GM12878 (cell line): ENCODE measurements at regions not wholly inside any gene's neighbourhood (a gene's known extent, or its start where the extent isn't known, plus 50 kb on each side); places are given as distances from the start of the nearest gene placed in this dataset.

Source experiments
- ATAC-seq: fragments of 200-7000 bp; cut with Tn5 transposase; 3 replicates; pipeline ENCODE4 v1.9.1; 2020; ENCODE audit warnings: mild to moderate bottlenecking, moderate library complexity
- BruUV-seq: library from RNA; stranded (reverse); fragments of 400-500 nt; replicated peaks from 2 replicates; lab custom pipeline; 2021; lab: Mats Ljungman, UMichigan
- CTCF ChIA-PET: fragments of 300-600 bp; sonication (Branson Sonifier 250); formaldehyde crosslinking; extraction: SDS; loops from one replicate; lab custom pipeline; 2021; ENCODE audit warnings: inconsistent platforms; lab: Yijun Ruan, JAX
- POLR2A ChIA-PET: fragments of 350-600 bp; formaldehyde crosslinking; extraction: SDS; loops from one replicate; lab custom pipeline; 2021; ENCODE audit warnings: inconsistent platforms; lab: Charles Lee
- RAD21 ChIA-PET: fragments of 300-600 bp; sonication (Branson Sonifier 250); formaldehyde crosslinking; loops from one replicate; lab custom pipeline; 2023; ENCODE audit warnings: antibody characterized with exemption; ENCODE audit not compliant: unreplicated experiment; lab: Charles Lee
- SMC1A ChIA-PET: fragments of 300-600 bp; sonication (Branson Sonifier 250); formaldehyde crosslinking; loops from one replicate; lab custom pipeline; 2023; ENCODE audit not compliant: unreplicated experiment, uncharacterized antibody; lab: Charles Lee
- DNase-seq: peaks from one replicate; pipeline ENCODE4 v3.0.0-alpha.2; 2011; ENCODE audit warnings: low read depth, low spot score
- FAIRE-seq: peaks from 3 replicates; lab custom pipeline; 2011; peaks lifted over from hg19 to GRCh38; lab: Jason Lieb, UNC
- H2AFZ ChIP-seq: 2 replicates; pipeline ENCODE4 v1.6.0; 2011; ENCODE audit warnings: low read depth, low read length, control low read depth; ENCODE audit not compliant: control insufficient read depth
- H3K27ac ChIP-seq: 2 replicates; pipeline ENCODE4 v1.5.1; 2011; ENCODE audit warnings: control low read depth; ENCODE audit not compliant: control insufficient read depth, insufficient read depth
- H3K27me3 ChIP-seq, 2 experiments: replicated peaks in 1 of 2; 2 replicates each; pipeline versions ENCODE4 v1.6.0 to v1.6.1; 2011; ENCODE audit warnings: low read length in 1 of 2; ENCODE audit not compliant: control insufficient read depth in 2 of 2, insufficient read depth in 2 of 2
- H3K36me3 ChIP-seq, 2 experiments: 2 replicates each; pipeline ENCODE4 v1.5.1; 2011; ENCODE audit warnings: low read length in 1 of 2; ENCODE audit not compliant: control insufficient read depth in 2 of 2, insufficient read depth in 2 of 2
- H3K4me1 ChIP-seq: 2 replicates; pipeline ENCODE4 v1.6.1; 2011; ENCODE audit warnings: mild to moderate bottlenecking, low read length, moderate library complexity, mixed read lengths; ENCODE audit not compliant: control insufficient read depth, insufficient read depth
- H3K4me2 ChIP-seq: 2 replicates; pipeline ENCODE4 v1.6.0; 2011; ENCODE audit warnings: control low read depth; ENCODE audit not compliant: control insufficient read depth, insufficient read depth
- H3K4me3 ChIP-seq: fragments of 200-600 bp; sonication (generic); 2 replicates; pipeline ENCODE4 v1.5.1; 2016
- H3K79me2 ChIP-seq: 2 replicates; pipeline ENCODE4 v1.6.0; 2011; ENCODE audit warnings: low read length; ENCODE audit not compliant: control insufficient read depth, insufficient read depth
- H3K9ac ChIP-seq: 2 replicates; pipeline ENCODE4 v1.8.0; 2011; ENCODE audit warnings: low read length, control low read depth, mixed read lengths; ENCODE audit not compliant: control insufficient read depth, insufficient read depth
- H3K9me3 ChIP-seq: replicated peaks from 3 replicates; pipeline ENCODE4 v1.5.1; 2011; ENCODE audit warnings: mild to moderate bottlenecking, low read length; ENCODE audit not compliant: control insufficient read depth, insufficient read depth
- H4K20me1 ChIP-seq: 2 replicates; pipeline ENCODE4 v1.6.0; 2011; ENCODE audit not compliant: control insufficient read depth, insufficient read depth
- FOS ChIP-seq: IDR thresholded peaks from 3 replicates; pipeline ENCODE4 v1.6.1; 2011; ENCODE audit warnings: borderline replicate concordance; ENCODE audit not compliant: insufficient read length; ENCODE audit errors: extremely low read depth
- JUNB ChIP-seq: IDR thresholded peaks from 2 replicates; pipeline ENCODE4 v1.6.1; 2016; ENCODE audit warnings: antibody characterized with exemption, mild to moderate bottlenecking
- NBN ChIP-seq: fragments of 450-650 bp; IDR thresholded peaks from 2 replicates; pipeline ENCODE4 v1.6.1; 2016
- YBX1 ChIP-seq: fragments of 450-650 bp; IDR thresholded peaks from 2 replicates; pipeline ENCODE4 v1.6.1; 2016; ENCODE audit warnings: antibody characterized with exemption
- ZBED1 ChIP-seq: IDR thresholded peaks from 2 replicates; pipeline ENCODE4 v1.6.1; 2016; ENCODE audit warnings: borderline replicate concordance
- ZNF384 ChIP-seq: IDR thresholded peaks from 2 replicates; pipeline ENCODE4 v1.6.1; 2012; ENCODE audit warnings: low read depth, mild to moderate bottlenecking, low read length, improper control_type of control experiment, borderline replicate concordance
- WGBS: methylation state at CpG from one replicate; pipeline ENCODE4 v1.1.6; 2016; ENCODE audit warnings: low lambda C conversion rate; ENCODE audit not compliant: insufficient replicate concordance, insufficient coverage; ENCODE audit errors: missing lambda C conversion rate; 5-methylcytosine and 5-hydroxymethylcytosine counted together
- in situ Hi-C: fragments of 300-500 bp; cut with MboI; formaldehyde crosslinking; loops from 9 replicates; pipeline ENCODE4 v1.14.3; 2018; ENCODE audit warnings: mixed read lengths
- intact Hi-C: fragments of 100-400 bp; cut with micrococcal nuclease; formaldehyde crosslinking; loops from one replicate; pipeline ENCODE4 v1.14.2; 2022; ENCODE audit not compliant: unreplicated experiment
- TF ChIP-seq, protein P1 (sequence below): fragments of 450-650 bp; IDR thresholded peaks from 2 replicates; pipeline ENCODE4 v1.6.1; 2018; ENCODE audit warnings: borderline replicate concordance, mild to moderate bottlenecking; ENCODE audit not compliant: partially characterized antibody
- TF ChIP-seq, protein P2 (sequence below): IDR thresholded peaks from 2 replicates; pipeline ENCODE4 v1.6.1; 2012; ENCODE audit warnings: low read length, inconsistent platforms

DNA sequence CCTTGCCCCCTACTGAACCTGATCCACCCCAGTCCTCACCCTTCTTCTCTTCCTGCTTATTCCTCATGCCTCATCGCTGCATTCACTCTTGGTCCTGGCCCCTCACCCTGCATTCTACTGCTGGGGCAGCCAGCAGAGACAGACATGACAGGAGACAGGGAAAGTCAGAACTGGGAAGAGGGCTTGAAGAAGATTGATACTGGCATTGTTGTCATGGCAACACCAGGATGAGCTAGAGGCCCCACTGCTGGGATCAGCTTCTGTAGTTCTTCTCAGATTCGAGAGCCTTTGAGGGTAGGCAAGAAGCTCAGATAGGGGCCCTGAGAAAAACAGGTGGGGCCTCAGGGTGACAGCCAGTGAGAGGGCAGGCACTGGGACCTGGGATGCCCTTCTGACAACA lies 264.3 kb downstream of the MIAT start:
- no peak overlapping the region for H3K27ac ChIP-seq
- ChIA-PET POLR2A (no interaction called here), CTCF (no interaction called here), SMC1A (no interaction called here), RAD21 (no interaction called here)
- H3K36me3 ChIP-seq: no peaks in the 10 kb centered on the region
- H3K4me2 ChIP-seq: no peak overlapping the region
- 0% methylated on average over 2 of the region's 2 CpGs for WGBS
- ATAC-seq (no peak), DNase-seq (no peak), FAIRE-seq (no peak)
- H3K4me3 ChIP-seq: no peak overlapping the region
- H4K20me1 ChIP-seq: no peaks in the 10 kb centered on the region
- no peaks in the 10 kb centered on the region for H3K9me3 ChIP-seq
- no peaks in the 10 kb centered on the region; a peak in 2 of 4 replicates for H3K27me3 ChIP-seq
- no peak overlapping the region for H2AFZ ChIP-seq
- H3K9ac ChIP-seq: no peak overlapping the region
- intact Hi-C loops (no loop called here), in situ Hi-C loops (no loop called here)
- no peaks in the 10 kb centered on the region for H3K4me1 ChIP-seq
- no peaks in the 10 kb centered on the region for H3K79me2 ChIP-seq
- BruUV-seq: no TSS peak
- TF ChIP-seq, protein P1, sequence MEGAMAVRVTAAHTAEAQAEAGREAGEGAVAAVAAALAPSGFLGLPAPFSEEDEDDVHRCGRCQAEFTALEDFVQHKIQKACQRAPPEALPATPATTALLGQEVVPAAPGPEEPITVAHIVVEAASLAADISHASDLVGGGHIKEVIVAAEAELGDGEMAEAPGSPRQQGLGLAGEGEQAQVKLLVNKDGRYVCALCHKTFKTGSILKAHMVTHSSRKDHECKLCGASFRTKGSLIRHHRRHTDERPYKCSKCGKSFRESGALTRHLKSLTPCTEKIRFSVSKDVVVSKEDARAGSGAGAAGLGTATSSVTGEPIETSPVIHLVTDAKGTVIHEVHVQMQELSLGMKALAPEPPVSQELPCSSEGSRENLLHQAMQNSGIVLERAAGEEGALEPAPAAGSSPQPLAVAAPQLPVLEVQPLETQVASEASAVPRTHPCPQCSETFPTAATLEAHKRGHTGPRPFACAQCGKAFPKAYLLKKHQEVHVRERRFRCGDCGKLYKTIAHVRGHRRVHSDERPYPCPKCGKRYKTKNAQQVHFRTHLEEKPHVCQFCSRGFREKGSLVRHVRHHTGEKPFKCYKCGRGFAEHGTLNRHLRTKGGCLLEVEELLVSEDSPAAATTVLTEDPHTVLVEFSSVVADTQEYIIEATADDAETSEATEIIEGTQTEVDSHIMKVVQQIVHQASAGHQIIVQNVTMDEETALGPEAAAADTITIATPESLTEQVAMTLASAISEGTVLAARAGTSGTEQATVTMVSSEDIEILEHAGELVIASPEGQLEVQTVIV: no peak
- TF ChIP-seq JUNB: no peak
- no peak for TF ChIP-seq ZNF384
- no peak for TF ChIP-seq FOS
- TF ChIP-seq, protein P2, sequence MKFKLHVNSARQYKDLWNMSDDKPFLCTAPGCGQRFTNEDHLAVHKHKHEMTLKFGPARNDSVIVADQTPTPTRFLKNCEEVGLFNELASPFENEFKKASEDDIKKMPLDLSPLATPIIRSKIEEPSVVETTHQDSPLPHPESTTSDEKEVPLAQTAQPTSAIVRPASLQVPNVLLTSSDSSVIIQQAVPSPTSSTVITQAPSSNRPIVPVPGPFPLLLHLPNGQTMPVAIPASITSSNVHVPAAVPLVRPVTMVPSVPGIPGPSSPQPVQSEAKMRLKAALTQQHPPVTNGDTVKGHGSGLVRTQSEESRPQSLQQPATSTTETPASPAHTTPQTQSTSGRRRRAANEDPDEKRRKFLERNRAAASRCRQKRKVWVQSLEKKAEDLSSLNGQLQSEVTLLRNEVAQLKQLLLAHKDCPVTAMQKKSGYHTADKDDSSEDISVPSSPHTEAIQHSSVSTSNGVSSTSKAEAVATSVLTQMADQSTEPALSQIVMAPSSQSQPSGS: no peak
- no peak for TF ChIP-seq YBX1
- no peak for TF ChIP-seq NBN
- no peak for TF ChIP-seq ZBED1
